H9 (cell line): ENCODE measurements at regions not wholly inside any gene's neighbourhood (a gene's known extent, or its start where the extent isn't known, plus 50 kb on each side); places are given as distances from the start of the nearest gene placed in this dataset.

Experiments used
- DNase-seq: peaks from one replicate; pipeline ENCODE4 v3.0.0-alpha.2; 2017
- H2AFZ ChIP-seq: one replicate; pipeline ENCODE4 v1.6.1; 2013; ENCODE audit warnings: mild to moderate bottlenecking, low read length, control low read depth, moderate library complexity
- H2AK5ac ChIP-seq: 2 replicates; pipeline ENCODE4 v1.6.1; 2013; ENCODE audit warnings: low read length, control low read depth, mixed read lengths; ENCODE audit not compliant: insufficient read length
- H2BK120ac ChIP-seq: one replicate; pipeline ENCODE4 v1.6.1; 2013; ENCODE audit warnings: low read depth, mild to moderate bottlenecking, low read length, control low read depth, inconsistent platforms; ENCODE audit not compliant: poor library complexity, severe bottlenecking
- H2BK12ac ChIP-seq: 2 replicates; pipeline ENCODE4 v1.6.1; 2013; ENCODE audit warnings: low read length, control low read depth, mixed read lengths, low read depth; ENCODE audit not compliant: insufficient read length
- H2BK15ac ChIP-seq: 2 replicates; pipeline ENCODE4 v1.6.1; 2013; ENCODE audit warnings: low read depth, low read length, control low read depth
- H2BK20ac ChIP-seq: one replicate; pipeline ENCODE4 v1.6.1; 2013; ENCODE audit warnings: low read depth, mild to moderate bottlenecking, low read length, control low read depth, inconsistent platforms; ENCODE audit not compliant: poor library complexity, severe bottlenecking
- H2BK5ac ChIP-seq: 2 replicates; pipeline ENCODE4 v1.6.1; 2013; ENCODE audit warnings: low read length, control low read depth, mixed read lengths; ENCODE audit not compliant: insufficient read length
- H3K14ac ChIP-seq: 2 replicates; pipeline ENCODE4 v1.6.1; 2013; ENCODE audit warnings: low read length, control low read depth; ENCODE audit not compliant: insufficient read depth
- H3K18ac ChIP-seq: 2 replicates; pipeline ENCODE4 v1.6.1; 2013; ENCODE audit warnings: low read depth, mild to moderate bottlenecking, mixed read lengths, low read length, control low read depth; ENCODE audit not compliant: insufficient read length
- H3K23ac ChIP-seq: 2 replicates; pipeline ENCODE4 v1.6.1; 2013; ENCODE audit warnings: low read length, control low read depth, mixed read lengths, low read depth; ENCODE audit not compliant: insufficient read length
- H3K23me2 ChIP-seq: 2 replicates; pipeline ENCODE4 v1.6.1; 2013; ENCODE audit warnings: low read depth, mild to moderate bottlenecking, mixed read lengths, low read length, control low read depth; ENCODE audit not compliant: insufficient read length, poor library complexity, severe bottlenecking
- H3K27ac ChIP-seq: 2 replicates; pipeline ENCODE4 v1.5.1; 2013; ENCODE audit warnings: low read length, control low read depth, mixed read lengths, low read depth; ENCODE audit not compliant: insufficient read length
- H3K27me3 ChIP-seq: 2 replicates; pipeline ENCODE4 v1.6.1; 2013; ENCODE audit warnings: low read length, control low read depth, inconsistent platforms; ENCODE audit not compliant: insufficient read depth
- H3K4ac ChIP-seq: 2 replicates; pipeline ENCODE4 v1.6.1; 2013; ENCODE audit warnings: low read depth, mild to moderate bottlenecking, control low read depth, inconsistent platforms, low read length, moderate library complexity
- H3K4me1 ChIP-seq: 2 replicates; pipeline ENCODE4 v1.6.1; 2013; ENCODE audit warnings: low read length, control low read depth, inconsistent platforms; ENCODE audit not compliant: insufficient read depth
- H3K4me2 ChIP-seq: 2 replicates; pipeline ENCODE4 v1.6.1; 2013; ENCODE audit warnings: low read length, control low read depth, mixed read lengths; ENCODE audit not compliant: insufficient read length, insufficient read depth
- H3K56ac ChIP-seq: 2 replicates; pipeline ENCODE4 v1.6.1; 2013; ENCODE audit warnings: low read depth, mild to moderate bottlenecking, mixed read lengths, low read length, control low read depth; ENCODE audit not compliant: insufficient read length
- H3K79me1 ChIP-seq: 2 replicates; pipeline ENCODE4 v1.6.1; 2013; ENCODE audit warnings: low read depth, mild to moderate bottlenecking, moderate library complexity, low read length, control low read depth, inconsistent platforms; ENCODE audit not compliant: insufficient read depth, poor library complexity, severe bottlenecking
- H3K79me2 ChIP-seq: 2 replicates; pipeline ENCODE4 v1.6.1; 2013; ENCODE audit warnings: low read length, control low read depth, inconsistent platforms; ENCODE audit not compliant: insufficient read depth
- H3K9ac ChIP-seq: 2 replicates; pipeline ENCODE4 v1.6.1; 2013; ENCODE audit warnings: low read length, control low read depth, mixed read lengths; ENCODE audit not compliant: insufficient read length; ENCODE audit errors: extremely low read depth
- H3K9me3 ChIP-seq: one replicate; pipeline ENCODE4 v1.6.1; 2013; ENCODE audit warnings: low read depth, low read length, inconsistent platforms; ENCODE audit not compliant: control insufficient read depth
- H3T11ph ChIP-seq: one replicate; pipeline ENCODE4 v1.6.1; 2013; ENCODE audit warnings: mild to moderate bottlenecking, low read length, control low read depth, inconsistent platforms
- H4K20me1 ChIP-seq: one replicate; pipeline ENCODE4 v1.6.1; 2013; ENCODE audit not compliant: control insufficient read depth, insufficient read length, insufficient read depth
- H4K5ac ChIP-seq: 2 replicates; pipeline ENCODE4 v1.6.1; 2013; ENCODE audit warnings: low read depth, mild to moderate bottlenecking, mixed read lengths, low read length, control low read depth; ENCODE audit not compliant: insufficient read length
- H4K8ac ChIP-seq: replicated peaks from 2 replicates; pipeline ENCODE4 v1.6.1; 2013; ENCODE audit warnings: low read length, control low read depth, mixed read lengths, low read depth; ENCODE audit not compliant: insufficient read length
- H4K91ac ChIP-seq: 2 replicates; pipeline ENCODE4 v1.6.1; 2013; ENCODE audit warnings: low read depth, mild to moderate bottlenecking, moderate library complexity, mixed read lengths, low read length, control low read depth; ENCODE audit not compliant: insufficient read length
- H3K27ac Mint-ChIP-seq, 3 experiments: 2 replicates in 2 of 3; 3 replicates in 1 of 3; pipeline ENCODE4 v1.8.0; 2020 to 2021; ENCODE audit warnings: mixed read lengths in 3 of 3, mild to moderate bottlenecking in 1 of 3, moderate library complexity in 1 of 3
- H3K27me3 Mint-ChIP-seq: 2 replicates; pipeline ENCODE4 v1.8.0; 2021; ENCODE audit warnings: low read depth, mild to moderate bottlenecking, moderate library complexity, mixed read lengths
- H3K36me3 Mint-ChIP-seq, 3 experiments: 2 replicates in 2 of 3; 3 replicates in 1 of 3; pipeline ENCODE4 v1.8.0; 2020 to 2021; ENCODE audit warnings: low read depth in 3 of 3, mixed read lengths in 3 of 3; ENCODE audit not compliant: insufficient read depth in 1 of 3
- H3K4me1 Mint-ChIP-seq, 2 experiments: 2 replicates each; pipeline ENCODE4 v1.8.0; 2020; ENCODE audit warnings: mixed read lengths in 2 of 2
- H3K4me3 Mint-ChIP-seq, 2 experiments: 2 replicates in 1 of 2; 3 replicates in 1 of 2; pipeline ENCODE4 v1.8.0; 2020 to 2021; ENCODE audit warnings: mild to moderate bottlenecking in 2 of 2, mixed read lengths in 2 of 2, moderate library complexity in 1 of 2
- H3K9me3 Mint-ChIP-seq, 2 experiments: 2 replicates in 1 of 2; 3 replicates in 1 of 2; pipeline ENCODE4 v1.8.0; 2020; ENCODE audit warnings: mild to moderate bottlenecking in 2 of 2, mixed read lengths in 2 of 2, moderate library complexity in 1 of 2
- CTCF ChIP-seq: fragments of 200-600 bp; sonication (generic); conservative IDR thresholded peaks from 3 replicates; pipeline ENCODE4 v1.8.0; 2021; ENCODE audit warnings: antibody characterized with exemption, mild to moderate bottlenecking
- WGBS: extraction: QIAGEN DNeasy Blood & Tissue Kit; methylation state at CpG from one replicate; pipeline ENCODE4 v1.1.7; 2013; ENCODE audit warnings: missing lambda C conversion rate, low lambda C conversion rate, mixed read lengths; ENCODE audit not compliant: insufficient read length; ENCODE audit errors: extremely low coverage; 5-methylcytosine and 5-hydroxymethylcytosine counted together

GRCh38 chr12:111260732-111261131 lies 108.2 kb downstream of the PHETA1 start:
- H3K27ac ChIP-seq, result no peak overlapping the region
- H3K9me3 ChIP-seq, result no peaks in the 10 kb centered on the region
- no peaks in the 10 kb centered on the region for H3K79me2 ChIP-seq
- no peak overlapping the region for H4K5ac ChIP-seq
- H4K20me1 ChIP-seq, result no peaks in the 10 kb centered on the region
- H3T11ph ChIP-seq, result no peak overlapping the region
- H2BK5ac ChIP-seq, result no peak overlapping the region
- no peak overlapping the region for H2AFZ ChIP-seq
- H3K23ac ChIP-seq, result no peak overlapping the region
- no peak overlapping the region for H2BK120ac ChIP-seq
- peaks cover 2% of the 10 kb centered on the region for H3K27me3 Mint-ChIP-seq
- peaks cover 3 to 6% of the 10 kb centered on the region in 2 experiments; a peak in 2 of 4 replicates for H3K4me1 Mint-ChIP-seq
- H3K36me3 Mint-ChIP-seq, result peaks cover 0 to 1% (median 0%) of the 10 kb centered on the region in 3 experiments; a peak in 2 of 7 replicates
- no peak overlapping the region for H4K8ac ChIP-seq
- no CpG with 5 or more reads among the region's 5 CpGs for WGBS
- H2AK5ac ChIP-seq, result no peak overlapping the region
- no peak overlapping the region for H3K9ac ChIP-seq
- no peak overlapping the region for H3K27ac Mint-ChIP-seq
- no peak overlapping the region for H3K4me2 ChIP-seq
- no peaks in the 10 kb centered on the region for H3K79me1 ChIP-seq
- no peak overlapping the region for H2BK12ac ChIP-seq
- no peak overlapping the region for H2BK15ac ChIP-seq
- H3K4me3 Mint-ChIP-seq, result no peak overlapping the region; a peak in 1 of 5 replicates
- no peak overlapping the region for H3K14ac ChIP-seq
- H4K91ac ChIP-seq, result no peak overlapping the region
- H3K9me3 Mint-ChIP-seq, result no peaks in the 10 kb centered on the region
- no peak overlapping the region for H3K18ac ChIP-seq
- H3K56ac ChIP-seq, result no peak overlapping the region
- H3K4me1 ChIP-seq, result no peaks in the 10 kb centered on the region
- H3K4ac ChIP-seq, result no peak overlapping the region
- no peaks in the 10 kb centered on the region; the same call in 1 of the 2 replicates for H3K27me3 ChIP-seq
- no peaks in the 10 kb centered on the region for H3K23me2 ChIP-seq
- DNase-seq, result no peak
- TF ChIP-seq CTCF, result no peak
- no peak overlapping the region for H2BK20ac ChIP-seq
